Thyroid gland (tissue), 4 donors: ENCODE measurements at regions not wholly inside any gene's neighbourhood (a gene's known extent, or its start where the extent isn't known, plus 50 kb on each side); places are given as distances from the start of the nearest gene placed in this dataset.
"Not testable (repeated sequence)": the region's sequence is repeated elsewhere in the genome, so short reads cannot be mapped to it uniquely, and the experiment has no call there.

Experiments used
- DNase-seq, 2 donors: peaks; one replicate each; pipeline ENCODE4 v3.0.0-alpha.2; 2019
- H3K27ac ChIP-seq, 3 donors: fragments of 200-600 bp; sonication (generic); 1 replicate in 2 of 3; 2 replicates in 1 of 3; pipeline ENCODE4 v1.5.1; 2016 to 2019; ENCODE audit warnings: mild to moderate bottlenecking in 1 of 3, moderate library complexity in 1 of 3
- H3K27me3 ChIP-seq: fragments of 200-600 bp; sonication (generic); one replicate; pipeline ENCODE4 v1.5.1; 2019
- H3K36me3 ChIP-seq, 2 donors: fragments of 200-600 bp; sonication (generic); one replicate each; pipeline ENCODE4 v1.5.1; 2016 to 2019
- H3K4me1 ChIP-seq, 2 donors: fragments of 200-600 bp; sonication (generic); one replicate each; pipeline ENCODE4 v1.5.1; 2017 to 2019
- H3K4me3 ChIP-seq, 3 donors: fragments of 200-600 bp; sonication (generic); replicated peaks in 1 of 3; 1 replicate in 2 of 3; 2 replicates in 1 of 3; pipeline ENCODE4 v1.5.1; 2016; ENCODE audit warnings: mild to moderate bottlenecking in 1 of 3
- H3K9me3 ChIP-seq: fragments of 200-600 bp; sonication (generic); one replicate; pipeline ENCODE4 v1.5.1; 2017
- CTCF ChIP-seq, 6 experiments: fragments of 200-600 bp in 3 of 6; fragments of 450-650 bp in 3 of 6; sonication (generic) in 3 of 6; IDR thresholded peaks; one replicate each; pipeline ENCODE4 v1.5.1; 2016 to 2019; ENCODE audit warnings: antibody characterized with exemption in 6 of 6, mild to moderate bottlenecking in 2 of 6, inconsistent platforms in 1 of 6, moderate library complexity in 1 of 6
- POLR2A ChIP-seq, 2 donors: fragments of 450-650 bp; IDR thresholded peaks; one replicate each; pipeline ENCODE4 v1.6.1; 2017; ENCODE audit warnings: antibody characterized with exemption in 2 of 2, mild to moderate bottlenecking in 2 of 2, moderate library complexity in 1 of 2
- WGBS, 2 donors: methylation state at CpG; one replicate each; pipeline ENCODE4 v1.1.5; 2017; 5-methylcytosine and 5-hydroxymethylcytosine counted together
- intact Hi-C: fragments of 100-400 bp; cut with DNase I; formaldehyde crosslinking; loops from one replicate; pipeline ENCODE4 v1.15.1; 2023

GRCh38 chr5:57718155-57718554, 235.5 kb upstream of the ACTBL2 start:
- H3K27ac ChIP-seq = no peak overlapping the region
- no peak for DNase-seq
- no peaks in the 10 kb centered on the region for H3K36me3 ChIP-seq
- H3K27me3 ChIP-seq = no peaks in the 10 kb centered on the region
- intact Hi-C loops = no loop called here
- TF ChIP-seq POLR2A (IDR thresholded peaks at IDR 0.05) (no peak), CTCF (IDR thresholded peaks at IDR 0.05) (no peak)
- H3K4me3 ChIP-seq = no peak overlapping the region
- no peaks in the 10 kb centered on the region for H3K9me3 ChIP-seq
- no peaks in the 10 kb centered on the region for H3K4me1 ChIP-seq
- 42 to 67% methylated on average over 2 of the region's 2 CpGs for WGBS, 2 donors

DNA sequence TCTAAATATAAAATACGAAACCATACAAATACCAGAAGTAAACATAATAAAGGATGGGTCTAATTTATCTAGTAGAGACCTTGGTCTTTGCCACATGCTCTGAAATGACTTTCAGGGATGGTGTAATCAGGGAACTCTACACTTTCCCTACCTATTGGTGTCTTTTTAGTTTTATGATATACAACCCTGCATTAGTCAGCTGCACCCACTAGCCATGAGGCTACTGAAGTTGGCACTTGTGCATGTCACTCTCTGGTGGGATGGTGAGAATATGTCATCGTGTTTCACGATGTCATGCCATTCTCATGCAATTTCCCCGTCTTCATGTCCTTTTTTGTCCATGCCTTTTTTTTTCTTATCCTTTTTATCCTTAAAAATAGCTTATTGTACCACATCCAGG, 234.9 kb upstream of the ACTBL2 start:
- TF ChIP-seq POLR2A (IDR thresholded peaks at IDR 0.05) (no peak), CTCF (IDR thresholded peaks at IDR 0.05) (no peak)
- intact Hi-C loops = no loop called here
- Histone ChIP-seq H3K27me3 (no peaks in the 10 kb centered on the region), H3K4me3 (no peak overlapping the region), H3K36me3 (no peaks in the 10 kb centered on the region), H3K27ac (no peak overlapping the region), H3K9me3 (no peaks in the 10 kb centered on the region), H3K4me1 (no peaks in the 10 kb centered on the region)
- WGBS, 2 donors = 67 to 86% methylated on average over 4 of the region's 4 CpGs
- DNase-seq = no peak

GRCh38 chr5:57716661-57717060, 234.1 kb upstream of the ACTBL2 start:
- TF ChIP-seq POLR2A (IDR thresholded peaks at IDR 0.05) (no peak), CTCF (IDR thresholded peaks at IDR 0.05) (no peak)
- Histone ChIP-seq H3K27me3 (no peaks in the 10 kb centered on the region), H3K27ac (no peak overlapping the region), H3K36me3 (no peaks in the 10 kb centered on the region), H3K4me3 (no peak overlapping the region), H3K9me3 (no peaks in the 10 kb centered on the region), H3K4me1 (no peaks in the 10 kb centered on the region)
- WGBS, 2 donors = 88 to 91% methylated on average over 3 of the region's 3 CpGs
- intact Hi-C loops = no loop called here
- DNase-seq = no peak

GRCh38 chr5:57715296-57715695, 232.7 kb upstream of the ACTBL2 start:
- Histone ChIP-seq H3K9me3 (no peaks in the 10 kb centered on the region), H3K27ac (no peak overlapping the region), H3K27me3 (no peaks in the 10 kb centered on the region), H3K4me1 (no peaks in the 10 kb centered on the region), H3K36me3 (no peaks in the 10 kb centered on the region), H3K4me3 (no peak overlapping the region)
- TF ChIP-seq POLR2A (IDR thresholded peaks at IDR 0.05) (no peak), CTCF (IDR thresholded peaks at IDR 0.05) (no peak)
- no peak for DNase-seq
- intact Hi-C loops = no loop called here
- 46 to 74% methylated on average over 2 of the region's 2 CpGs for WGBS, 2 donors

DNA sequence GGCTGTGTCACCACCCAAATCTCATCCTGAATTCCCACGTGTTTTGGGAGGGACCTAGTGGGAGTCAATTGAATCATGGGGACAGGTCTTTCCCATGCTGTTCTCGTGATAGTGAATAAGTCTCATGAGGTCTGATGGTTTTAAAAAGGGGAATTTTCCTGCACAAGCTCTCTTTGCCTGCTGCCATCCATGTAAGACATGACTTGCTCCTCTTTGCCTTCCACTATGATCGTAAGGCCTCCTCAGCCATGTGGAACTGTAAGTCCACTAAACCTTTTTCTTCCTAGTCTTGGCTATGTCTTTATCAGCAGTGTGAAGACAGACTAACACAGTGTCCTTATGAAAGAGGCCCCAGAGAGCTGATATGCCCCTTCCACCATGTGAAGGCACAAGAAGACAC, 230.9 kb upstream of the ACTBL2 start:
- intact Hi-C loops, H3K36me3 ChIP-seq, H3K27me3 ChIP-seq, H3K4me1 ChIP-seq, DNase-seq, H3K9me3 ChIP-seq, H3K27ac ChIP-seq, H3K4me3 ChIP-seq: not testable (repeated sequence)
- WGBS, 2 donors = 83 to 88% methylated on average over 3 of the region's 3 CpGs

GRCh38 chr5:57711946-57712345, 229.3 kb upstream of the ACTBL2 start:
- WGBS, 2 donors = 95 to 97% methylated on average over 1 of the region's 1 CpG
- intact Hi-C loops = no loop called here

More at GRCh38 chr5:57711946-57712345, 229.3 kb upstream of the ACTBL2 start:
- Histone ChIP-seq H3K4me3 (no peak overlapping the region), H3K9me3 (no peaks in the 10 kb centered on the region), H3K36me3 (no peaks in the 10 kb centered on the region), H3K4me1 (no peaks in the 10 kb centered on the region), H3K27me3 (no peaks in the 10 kb centered on the region), H3K27ac (no peak overlapping the region)
- no peak for TF ChIP-seq POLR2A (IDR thresholded peaks at IDR 0.05)
- no peak for TF ChIP-seq CTCF (IDR thresholded peaks at IDR 0.05)
- no peak for DNase-seq
